H9 (cell line): ENCODE measurements at regions not wholly inside any gene's neighbourhood (a gene's known extent, or its start where the extent isn't known, plus 50 kb on each side); places are given as distances from the start of the nearest gene placed in this dataset.

Experiments
- DNase-seq: peaks from one replicate; pipeline ENCODE4 v3.0.0-alpha.2; 2017
- H2AFZ ChIP-seq: one replicate; pipeline ENCODE4 v1.6.1; 2013; ENCODE audit warnings: mild to moderate bottlenecking, low read length, control low read depth, moderate library complexity
- H2AK5ac ChIP-seq: 2 replicates; pipeline ENCODE4 v1.6.1; 2013; ENCODE audit warnings: low read length, control low read depth, mixed read lengths; ENCODE audit not compliant: insufficient read length
- H2BK120ac ChIP-seq: one replicate; pipeline ENCODE4 v1.6.1; 2013; ENCODE audit warnings: low read depth, mild to moderate bottlenecking, low read length, control low read depth, inconsistent platforms; ENCODE audit not compliant: poor library complexity, severe bottlenecking
- H2BK12ac ChIP-seq: 2 replicates; pipeline ENCODE4 v1.6.1; 2013; ENCODE audit warnings: low read length, control low read depth, mixed read lengths, low read depth; ENCODE audit not compliant: insufficient read length
- H2BK15ac ChIP-seq: 2 replicates; pipeline ENCODE4 v1.6.1; 2013; ENCODE audit warnings: low read depth, low read length, control low read depth
- H2BK20ac ChIP-seq: one replicate; pipeline ENCODE4 v1.6.1; 2013; ENCODE audit warnings: low read depth, mild to moderate bottlenecking, low read length, control low read depth, inconsistent platforms; ENCODE audit not compliant: poor library complexity, severe bottlenecking
- H2BK5ac ChIP-seq: 2 replicates; pipeline ENCODE4 v1.6.1; 2013; ENCODE audit warnings: low read length, control low read depth, mixed read lengths; ENCODE audit not compliant: insufficient read length
- H3K14ac ChIP-seq: 2 replicates; pipeline ENCODE4 v1.6.1; 2013; ENCODE audit warnings: low read length, control low read depth; ENCODE audit not compliant: insufficient read depth
- H3K18ac ChIP-seq: 2 replicates; pipeline ENCODE4 v1.6.1; 2013; ENCODE audit warnings: low read depth, mild to moderate bottlenecking, mixed read lengths, low read length, control low read depth; ENCODE audit not compliant: insufficient read length
- H3K23ac ChIP-seq: 2 replicates; pipeline ENCODE4 v1.6.1; 2013; ENCODE audit warnings: low read length, control low read depth, mixed read lengths, low read depth; ENCODE audit not compliant: insufficient read length
- H3K23me2 ChIP-seq: 2 replicates; pipeline ENCODE4 v1.6.1; 2013; ENCODE audit warnings: low read depth, mild to moderate bottlenecking, mixed read lengths, low read length, control low read depth; ENCODE audit not compliant: insufficient read length, poor library complexity, severe bottlenecking
- H3K27ac ChIP-seq: 2 replicates; pipeline ENCODE4 v1.5.1; 2013; ENCODE audit warnings: low read length, control low read depth, mixed read lengths, low read depth; ENCODE audit not compliant: insufficient read length
- H3K27me3 ChIP-seq: 2 replicates; pipeline ENCODE4 v1.6.1; 2013; ENCODE audit warnings: low read length, control low read depth, inconsistent platforms; ENCODE audit not compliant: insufficient read depth
- H3K4ac ChIP-seq: 2 replicates; pipeline ENCODE4 v1.6.1; 2013; ENCODE audit warnings: low read depth, mild to moderate bottlenecking, control low read depth, inconsistent platforms, low read length, moderate library complexity
- H3K4me1 ChIP-seq: 2 replicates; pipeline ENCODE4 v1.6.1; 2013; ENCODE audit warnings: low read length, control low read depth, inconsistent platforms; ENCODE audit not compliant: insufficient read depth
- H3K4me2 ChIP-seq: 2 replicates; pipeline ENCODE4 v1.6.1; 2013; ENCODE audit warnings: low read length, control low read depth, mixed read lengths; ENCODE audit not compliant: insufficient read length, insufficient read depth
- H3K56ac ChIP-seq: 2 replicates; pipeline ENCODE4 v1.6.1; 2013; ENCODE audit warnings: low read depth, mild to moderate bottlenecking, mixed read lengths, low read length, control low read depth; ENCODE audit not compliant: insufficient read length
- H3K79me1 ChIP-seq: 2 replicates; pipeline ENCODE4 v1.6.1; 2013; ENCODE audit warnings: low read depth, mild to moderate bottlenecking, moderate library complexity, low read length, control low read depth, inconsistent platforms; ENCODE audit not compliant: insufficient read depth, poor library complexity, severe bottlenecking
- H3K79me2 ChIP-seq: 2 replicates; pipeline ENCODE4 v1.6.1; 2013; ENCODE audit warnings: low read length, control low read depth, inconsistent platforms; ENCODE audit not compliant: insufficient read depth
- H3K9ac ChIP-seq: 2 replicates; pipeline ENCODE4 v1.6.1; 2013; ENCODE audit warnings: low read length, control low read depth, mixed read lengths; ENCODE audit not compliant: insufficient read length; ENCODE audit errors: extremely low read depth
- H3K9me3 ChIP-seq: one replicate; pipeline ENCODE4 v1.6.1; 2013; ENCODE audit warnings: low read depth, low read length, inconsistent platforms; ENCODE audit not compliant: control insufficient read depth
- H3T11ph ChIP-seq: one replicate; pipeline ENCODE4 v1.6.1; 2013; ENCODE audit warnings: mild to moderate bottlenecking, low read length, control low read depth, inconsistent platforms
- H4K20me1 ChIP-seq: one replicate; pipeline ENCODE4 v1.6.1; 2013; ENCODE audit not compliant: control insufficient read depth, insufficient read length, insufficient read depth
- H4K5ac ChIP-seq: 2 replicates; pipeline ENCODE4 v1.6.1; 2013; ENCODE audit warnings: low read depth, mild to moderate bottlenecking, mixed read lengths, low read length, control low read depth; ENCODE audit not compliant: insufficient read length
- H4K8ac ChIP-seq: replicated peaks from 2 replicates; pipeline ENCODE4 v1.6.1; 2013; ENCODE audit warnings: low read length, control low read depth, mixed read lengths, low read depth; ENCODE audit not compliant: insufficient read length
- H4K91ac ChIP-seq: 2 replicates; pipeline ENCODE4 v1.6.1; 2013; ENCODE audit warnings: low read depth, mild to moderate bottlenecking, moderate library complexity, mixed read lengths, low read length, control low read depth; ENCODE audit not compliant: insufficient read length
- H3K27ac Mint-ChIP-seq, 3 experiments: 2 replicates in 2 of 3; 3 replicates in 1 of 3; pipeline ENCODE4 v1.8.0; 2020 to 2021; ENCODE audit warnings: mixed read lengths in 3 of 3, mild to moderate bottlenecking in 1 of 3, moderate library complexity in 1 of 3
- H3K27me3 Mint-ChIP-seq: 2 replicates; pipeline ENCODE4 v1.8.0; 2021; ENCODE audit warnings: low read depth, mild to moderate bottlenecking, moderate library complexity, mixed read lengths
- H3K36me3 Mint-ChIP-seq, 3 experiments: 2 replicates in 2 of 3; 3 replicates in 1 of 3; pipeline ENCODE4 v1.8.0; 2020 to 2021; ENCODE audit warnings: low read depth in 3 of 3, mixed read lengths in 3 of 3; ENCODE audit not compliant: insufficient read depth in 1 of 3
- H3K4me1 Mint-ChIP-seq, 2 experiments: 2 replicates each; pipeline ENCODE4 v1.8.0; 2020; ENCODE audit warnings: mixed read lengths in 2 of 2
- H3K4me3 Mint-ChIP-seq, 2 experiments: 2 replicates in 1 of 2; 3 replicates in 1 of 2; pipeline ENCODE4 v1.8.0; 2020 to 2021; ENCODE audit warnings: mild to moderate bottlenecking in 2 of 2, mixed read lengths in 2 of 2, moderate library complexity in 1 of 2
- H3K9me3 Mint-ChIP-seq, 2 experiments: 2 replicates in 1 of 2; 3 replicates in 1 of 2; pipeline ENCODE4 v1.8.0; 2020; ENCODE audit warnings: mild to moderate bottlenecking in 2 of 2, mixed read lengths in 2 of 2, moderate library complexity in 1 of 2
- WGBS: extraction: QIAGEN DNeasy Blood & Tissue Kit; methylation state at CpG from one replicate; pipeline ENCODE4 v1.1.7; 2013; ENCODE audit warnings: missing lambda C conversion rate, low lambda C conversion rate, mixed read lengths; ENCODE audit not compliant: insufficient read length; ENCODE audit errors: extremely low coverage; 5-methylcytosine and 5-hydroxymethylcytosine counted together
- TF ChIP-seq, protein P1 (sequence below): fragments of 200-600 bp; sonication (generic); conservative IDR thresholded peaks from 3 replicates; pipeline ENCODE4 v1.8.0; 2021; ENCODE audit warnings: antibody characterized with exemption, mild to moderate bottlenecking

DNA sequence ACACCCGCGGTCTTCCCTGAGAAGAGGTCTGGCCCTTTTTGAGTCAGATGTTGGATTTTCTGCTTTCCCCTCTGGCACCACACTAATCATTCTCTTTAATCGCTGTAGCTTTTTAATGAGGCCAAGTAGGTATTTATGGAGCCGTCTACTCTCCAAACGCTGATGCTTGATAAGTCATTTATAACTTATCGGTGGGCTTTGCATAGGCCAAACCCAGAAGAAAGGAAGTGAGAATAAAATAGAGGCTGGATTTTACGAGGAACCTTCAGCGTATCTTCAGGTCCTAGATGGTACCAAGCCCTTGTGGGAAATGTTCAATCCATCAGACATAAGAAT is 142.5 kb upstream of the CTAGE1 start:
- Histone ChIP-seq H3K9me3 (no peaks in the 10 kb centered on the region), H4K5ac (no peak overlapping the region), H3K4ac (no peak overlapping the region), H4K8ac (no peak overlapping the region), H3K27me3 (peaks cover 17% of the 10 kb centered on the region), H3K4me2 (peak overlapping the region; percentile 37), H2AK5ac (no peak overlapping the region), H3K79me1 (no peaks in the 10 kb centered on the region), H3K4me1 (no peaks in the 10 kb centered on the region), H3K79me2 (no peaks in the 10 kb centered on the region), H2BK15ac (no peak overlapping the region), H3K23ac (no peak overlapping the region), H2AFZ (no peak overlapping the region), H3T11ph (no peak overlapping the region), H3K14ac (no peak overlapping the region), H2BK12ac (no peak overlapping the region), H3K27ac (no peak overlapping the region), H2BK5ac (no peak overlapping the region), H2BK120ac (no peak overlapping the region), H3K56ac (no peak overlapping the region), H4K91ac (no peak overlapping the region), H3K18ac (no peak overlapping the region), H3K9ac (no peak overlapping the region), H3K23me2 (peaks cover 7% of the 10 kb centered on the region), H4K20me1 (no peaks in the 10 kb centered on the region), H2BK20ac (no peak overlapping the region)
- no peak overlapping the region for H3K27ac Mint-ChIP-seq
- peaks cover 77% of the 10 kb centered on the region for H3K27me3 Mint-ChIP-seq
- DNase-seq = no peak
- TF ChIP-seq, protein P1, sequence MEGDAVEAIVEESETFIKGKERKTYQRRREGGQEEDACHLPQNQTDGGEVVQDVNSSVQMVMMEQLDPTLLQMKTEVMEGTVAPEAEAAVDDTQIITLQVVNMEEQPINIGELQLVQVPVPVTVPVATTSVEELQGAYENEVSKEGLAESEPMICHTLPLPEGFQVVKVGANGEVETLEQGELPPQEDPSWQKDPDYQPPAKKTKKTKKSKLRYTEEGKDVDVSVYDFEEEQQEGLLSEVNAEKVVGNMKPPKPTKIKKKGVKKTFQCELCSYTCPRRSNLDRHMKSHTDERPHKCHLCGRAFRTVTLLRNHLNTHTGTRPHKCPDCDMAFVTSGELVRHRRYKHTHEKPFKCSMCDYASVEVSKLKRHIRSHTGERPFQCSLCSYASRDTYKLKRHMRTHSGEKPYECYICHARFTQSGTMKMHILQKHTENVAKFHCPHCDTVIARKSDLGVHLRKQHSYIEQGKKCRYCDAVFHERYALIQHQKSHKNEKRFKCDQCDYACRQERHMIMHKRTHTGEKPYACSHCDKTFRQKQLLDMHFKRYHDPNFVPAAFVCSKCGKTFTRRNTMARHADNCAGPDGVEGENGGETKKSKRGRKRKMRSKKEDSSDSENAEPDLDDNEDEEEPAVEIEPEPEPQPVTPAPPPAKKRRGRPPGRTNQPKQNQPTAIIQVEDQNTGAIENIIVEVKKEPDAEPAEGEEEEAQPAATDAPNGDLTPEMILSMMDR = no peak
- H3K9me3 Mint-ChIP-seq = no peaks in the 10 kb centered on the region
- peak overlapping the region; percentile 64 to 83 for H3K4me3 Mint-ChIP-seq
- H3K36me3 Mint-ChIP-seq = no peaks in the 10 kb centered on the region
- H3K4me1 Mint-ChIP-seq = peaks cover 17 to 29% of the 10 kb centered on the region in 2 experiments
- no CpG with 5 or more reads among the region's 8 CpGs for WGBS
